ENCODE measurements at regions not wholly inside any gene's neighbourhood (a gene's known extent, or its start where the extent isn't known, plus 50 kb on each side); places are given as distances from the start of the nearest gene placed in this dataset.

GRCh38 chr5:2017540-2018389 is 135.0 kb upstream of the IRX4 start:
- 74 to 75% methylated on average over 20 of the region's 20 CpGs for WGBS, 2 donors
- no peak for DNase-seq
- FAIRE-seq, result no peak

DNA sequence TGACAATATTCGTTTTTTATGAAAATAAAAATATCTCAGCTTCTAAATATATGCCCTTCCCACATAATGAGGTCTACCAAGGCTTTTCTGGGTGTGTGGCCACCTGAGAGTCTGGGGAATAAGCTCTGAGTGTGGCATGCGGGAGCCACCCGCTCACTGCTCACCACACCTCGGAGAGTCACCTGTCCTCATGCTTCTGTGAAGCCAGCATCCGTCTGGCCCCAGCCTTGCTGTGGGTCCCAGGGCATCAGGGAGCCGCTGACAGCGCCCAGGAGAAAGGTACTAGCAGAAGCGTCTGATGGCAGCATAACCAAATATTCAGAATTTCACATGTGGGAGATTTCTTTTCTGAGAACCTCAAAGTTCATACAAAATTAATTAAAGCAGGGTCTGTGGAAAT is 133.2 kb upstream of the IRX4 start:
- ATAC-seq (no peak), FAIRE-seq (no peak), DNase-seq (no peak)
- intact Hi-C loops (cut with DNase I), result loop anchor here in 1 of 3 donors (10.0 kb wide), 1 partner anchor 281 kb away; no protein-coding TSS in a partner anchor
- H3K9me3 ChIP-seq, result no peaks in the 10 kb centered on the region
- TF ChIP-seq, protein P1, sequence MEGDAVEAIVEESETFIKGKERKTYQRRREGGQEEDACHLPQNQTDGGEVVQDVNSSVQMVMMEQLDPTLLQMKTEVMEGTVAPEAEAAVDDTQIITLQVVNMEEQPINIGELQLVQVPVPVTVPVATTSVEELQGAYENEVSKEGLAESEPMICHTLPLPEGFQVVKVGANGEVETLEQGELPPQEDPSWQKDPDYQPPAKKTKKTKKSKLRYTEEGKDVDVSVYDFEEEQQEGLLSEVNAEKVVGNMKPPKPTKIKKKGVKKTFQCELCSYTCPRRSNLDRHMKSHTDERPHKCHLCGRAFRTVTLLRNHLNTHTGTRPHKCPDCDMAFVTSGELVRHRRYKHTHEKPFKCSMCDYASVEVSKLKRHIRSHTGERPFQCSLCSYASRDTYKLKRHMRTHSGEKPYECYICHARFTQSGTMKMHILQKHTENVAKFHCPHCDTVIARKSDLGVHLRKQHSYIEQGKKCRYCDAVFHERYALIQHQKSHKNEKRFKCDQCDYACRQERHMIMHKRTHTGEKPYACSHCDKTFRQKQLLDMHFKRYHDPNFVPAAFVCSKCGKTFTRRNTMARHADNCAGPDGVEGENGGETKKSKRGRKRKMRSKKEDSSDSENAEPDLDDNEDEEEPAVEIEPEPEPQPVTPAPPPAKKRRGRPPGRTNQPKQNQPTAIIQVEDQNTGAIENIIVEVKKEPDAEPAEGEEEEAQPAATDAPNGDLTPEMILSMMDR (IDR thresholded peaks at IDR 0.05), result no peak
- H3K27ac ChIP-seq, result no peak overlapping the region
- H3K4me3 ChIP-seq, result no peak overlapping the region
- no peaks in the 10 kb centered on the region for H3K27me3 ChIP-seq
- WGBS, 2 donors, result 54 to 70% methylated on average over 8 of the region's 8 CpGs
- H3K36me3 ChIP-seq, result no peaks in the 10 kb centered on the region
- H3K4me1 ChIP-seq, result no peaks in the 10 kb centered on the region

More at GRCh38 chr5:2017540-2018389, 135.0 kb upstream of the IRX4 start:
- intact Hi-C loops (cut with DNase I), result loop anchor here in 1 of 3 donors (10.0 kb wide), 1 partner anchor 283 kb away; no protein-coding TSS in a partner anchor
- Histone ChIP-seq H3K36me3 (no peaks in the 10 kb centered on the region), H3K9me3 (no peaks in the 10 kb centered on the region), H3K4me3 (no peak overlapping the region), H3K27me3 (peaks cover 0 to 7% (median 0%) of the 10 kb centered on the region in 4 donors), H3K4me1 (no peaks in the 10 kb centered on the region), H3K27ac (no peak overlapping the region)
- peak in 1 of 4 donors; percentile 64 for ATAC-seq
- TF ChIP-seq, protein P1 (IDR thresholded peaks at IDR 0.05), result peak in 1 of 4 donors; percentile 17

- no peak for FAIRE-seq
These were observed 132.6 kb upstream of the IRX4 start for GRCh38 chr5:2015124-2015848.

DNA sequence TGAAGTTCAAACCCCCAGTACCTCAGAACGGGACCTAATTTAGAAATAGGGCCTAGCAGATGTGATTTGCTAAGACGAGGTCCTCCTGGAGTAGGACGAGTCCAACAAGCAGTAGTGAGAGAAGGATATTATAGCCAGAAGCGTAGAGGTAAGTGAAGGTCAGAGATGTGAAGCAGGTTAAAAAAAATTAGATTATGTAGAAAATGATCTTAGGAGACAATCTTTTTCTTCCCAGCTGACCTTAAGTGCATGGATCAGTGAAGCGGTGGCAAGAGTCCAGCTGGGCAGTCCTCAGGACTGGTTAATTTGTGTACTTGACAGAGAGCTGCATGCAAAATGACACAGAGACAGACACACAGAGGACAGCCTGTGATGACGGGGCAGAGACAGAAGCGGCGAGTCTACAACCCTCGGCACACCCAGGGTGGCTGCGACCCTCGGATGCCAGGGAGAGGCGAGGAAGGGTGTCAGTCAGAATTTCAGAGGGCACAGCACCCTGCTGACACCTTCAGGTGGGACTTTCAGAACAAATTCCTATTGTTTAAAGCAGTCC is 131.4 kb upstream of the IRX4 start:
- no peak for FAIRE-seq
- 69 to 73% methylated on average over 12 of the region's 12 CpGs for WGBS, 2 donors
- no peak for ATAC-seq
- Histone ChIP-seq H3K4me1 (no peaks in the 10 kb centered on the region), H3K9me3 (no peaks in the 10 kb centered on the region), H3K36me3 (no peaks in the 10 kb centered on the region), H3K4me3 (no peak overlapping the region), H3K27me3 (no peaks in the 10 kb centered on the region), H3K27ac (no peak overlapping the region)
- TF ChIP-seq, protein P1 (IDR thresholded peaks at IDR 0.05), result no peak
- DNase-seq, result no peak
- intact Hi-C loops (cut with DNase I), result loop anchor here in 1 of 3 donors (10.0 kb wide), 1 partner anchor 279 kb away; no protein-coding TSS in a partner anchor

More at GRCh38 chr5:2015124-2015848, 132.6 kb upstream of the IRX4 start:
- Histone ChIP-seq H3K36me3 (no peaks in the 10 kb centered on the region), H3K9me3 (no peaks in the 10 kb centered on the region), H3K4me1 (no peaks in the 10 kb centered on the region), H3K27me3 (no peaks in the 10 kb centered on the region), H3K4me3 (no peak overlapping the region), H3K27ac (no peak overlapping the region)
- intact Hi-C loops (cut with DNase I), result loop anchor here in 1 of 3 donors (10.0 kb wide), 1 partner anchor 280 kb away; no protein-coding TSS in a partner anchor
- 77 to 79% methylated on average over 13 of the region's 13 CpGs for WGBS, 2 donors
- DNase-seq (no peak), ATAC-seq (no peak)
- TF ChIP-seq, protein P1 (IDR thresholded peaks at IDR 0.05), result no peak
